Ramos (cell line): ENCODE measurements at regions not wholly inside any gene's neighbourhood (a gene's known extent, or its start where the extent isn't known, plus 50 kb on each side); places are given as distances from the start of the nearest gene placed in this dataset.

ENCODE experiments used
- in situ Hi-C: fragments of 300-500 bp; cut with MboI; formaldehyde crosslinking; loops from one replicate; pipeline ENCODE4 v1.14.3; 2022; ENCODE audit warnings: low sequenced_read_pairs; ENCODE audit not compliant: unreplicated experiment

- in situ Hi-C loops, result no loop called here
Observed at GRCh38 chr12:4064008-4064407, 190.8 kb upstream of the PARP11 start.

GRCh38 chr12:4059898-4060568 is 186.8 kb upstream of the PARP11 start:
- in situ Hi-C loops, result no loop called here

GRCh38 chr12:4056910-4057845 is 184.0 kb upstream of the PARP11 start:
- in situ Hi-C loops, result no loop called here

- in situ Hi-C loops, result no loop called here
Observed at GRCh38 chr12:4054630-4055029, 181.4 kb upstream of the PARP11 start.

- in situ Hi-C loops, result no loop called here
Observed at GRCh38 chr12:4052691-4053090, 179.5 kb upstream of the PARP11 start.

- in situ Hi-C loops, result no loop called here
Observed at GRCh38 chr12:4051596-4051995, 178.4 kb upstream of the PARP11 start.

- in situ Hi-C loops, result no loop called here
Observed at GRCh38 chr12:4050340-4050739, 177.1 kb upstream of the PARP11 start.

GRCh38 chr12:4049298-4050080 is 176.3 kb upstream of the PARP11 start:
- in situ Hi-C loops, result no loop called here

GRCh38 chr12:4047421-4047820 is 174.2 kb upstream of the PARP11 start:
- in situ Hi-C loops, result no loop called here

- in situ Hi-C loops, result no loop called here
Observed at GRCh38 chr12:4046495-4046840, 173.3 kb upstream of the PARP11 start.

- in situ Hi-C loops, result no loop called here
Observed at GRCh38 chr12:4045786-4046494, 172.7 kb upstream of the PARP11 start.

GRCh38 chr12:4044736-4045730 is 171.8 kb upstream of the PARP11 start:
- in situ Hi-C loops, result no loop called here

- in situ Hi-C loops, result no loop called here
Observed at GRCh38 chr12:4044101-4044500, 170.9 kb upstream of the PARP11 start.

- in situ Hi-C loops, result no loop called here
Observed at GRCh38 chr12:4041187-4041885, 168.1 kb upstream of the PARP11 start.

GRCh38 chr12:4039931-4040330 is 166.7 kb upstream of the PARP11 start:
- in situ Hi-C loops, result no loop called here

- in situ Hi-C loops, result no loop called here
Observed at GRCh38 chr12:4037747-4038312, 164.6 kb upstream of the PARP11 start.

GRCh38 chr12:4036671-4037271 is 163.6 kb upstream of the PARP11 start:
- in situ Hi-C loops, result no loop called here

GRCh38 chr12:4034921-4035320 is 161.7 kb upstream of the PARP11 start:
- in situ Hi-C loops, result no loop called here
